Common myeloid progenitor, CD34-positive (primary cell): ENCODE measurements at regions not wholly inside any gene's neighbourhood (a gene's known extent, or its start where the extent isn't known, plus 50 kb on each side); places are given as distances from the start of the nearest gene placed in this dataset.

Source experiments
- CTCF ChIA-PET: fragments of 350-600 bp; sonication (Branson Sonifier 250); formaldehyde crosslinking; loops from one replicate; lab custom pipeline; 2021; ENCODE audit warnings: antibody characterized with exemption; lab: Charles Lee
- POLR2A ChIA-PET: fragments of 350-600 bp; sonication (Branson Sonifier 250); formaldehyde crosslinking; loops from one replicate; lab custom pipeline; 2021; ENCODE audit warnings: antibody characterized with exemption; lab: Charles Lee
- DNase-seq, 3 donors: peaks; one replicate each; pipeline versions ENCODE4 v3.0.0 to v3.0.0-alpha.2; 2013
- H3K27ac ChIP-seq, 2 experiments: 1 replicate in 1 of 2; 2 replicates in 1 of 2; pipeline ENCODE4 v1.7.0; 2013; ENCODE audit warnings: inconsistent platforms in 2 of 2, low read length in 2 of 2, mild to moderate bottlenecking in 2 of 2, low read depth in 1 of 2, moderate library complexity in 1 of 2; ENCODE audit not compliant: severe bottlenecking in 2 of 2, insufficient read depth in 1 of 2, poor library complexity in 1 of 2
- H3K27me3 ChIP-seq, 5 experiments: replicated peaks in 2 of 5; 1 replicate in 3 of 5; 2 replicates in 2 of 5; pipeline versions ENCODE4 v1.6.1 to v1.7.0; 2013; ENCODE audit warnings: low read length in 4 of 5, mild to moderate bottlenecking in 2 of 5, moderate library complexity in 2 of 5, inconsistent platforms in 1 of 5; ENCODE audit not compliant: insufficient read depth in 5 of 5, control insufficient read depth in 4 of 5
- H3K36me3 ChIP-seq, 4 experiments: 1 replicate in 2 of 4; 2 replicates in 2 of 4; pipeline versions ENCODE4 v1.6.1 to v1.7.0; 2013; ENCODE audit warnings: low read length in 3 of 4, control low read depth in 1 of 4, mild to moderate bottlenecking in 1 of 4; ENCODE audit not compliant: control insufficient read depth in 4 of 4, insufficient read depth in 4 of 4
- H3K4me1 ChIP-seq, 4 experiments: 1 replicate in 3 of 4; 2 replicates in 1 of 4; pipeline versions ENCODE4 v1.6.1 to v1.7.1; 2013; ENCODE audit warnings: low read length in 3 of 4, mild to moderate bottlenecking in 3 of 4, control low read depth in 1 of 4, inconsistent platforms in 1 of 4, moderate library complexity in 1 of 4; ENCODE audit not compliant: control insufficient read depth in 4 of 4, insufficient read depth in 4 of 4; ENCODE audit errors: control extremely low read depth in 1 of 4
- H3K4me3 ChIP-seq, 7 experiments: 1 replicate in 4 of 7; 2 replicates in 3 of 7; pipeline versions ENCODE4 v1.5.1 to v1.7.0; 2013; ENCODE audit warnings: mild to moderate bottlenecking in 7 of 7, low read length in 6 of 7, moderate library complexity in 6 of 7, inconsistent platforms in 2 of 7, low read depth in 2 of 7, control low read depth in 1 of 7; ENCODE audit not compliant: insufficient read depth in 4 of 7, control insufficient read depth in 1 of 7; ENCODE audit errors: extremely low read depth in 1 of 7
- H3K9me3 ChIP-seq, 5 experiments: 1 replicate in 4 of 5; 2 replicates in 1 of 5; pipeline versions ENCODE4 v1.6.1 to v1.7.1; 2013; ENCODE audit warnings: low read length in 4 of 5, mild to moderate bottlenecking in 2 of 5, inconsistent platforms in 1 of 5, low read depth in 1 of 5, moderate library complexity in 1 of 5; ENCODE audit not compliant: control insufficient read depth in 4 of 5, insufficient read depth in 2 of 5; ENCODE audit errors: control extremely low read depth in 1 of 5
- WGBS: methylation state at CpG from one replicate; pipeline ENCODE4 v1.1.5; 2013; ENCODE audit not compliant: insufficient coverage; 5-methylcytosine and 5-hydroxymethylcytosine counted together

DNA sequence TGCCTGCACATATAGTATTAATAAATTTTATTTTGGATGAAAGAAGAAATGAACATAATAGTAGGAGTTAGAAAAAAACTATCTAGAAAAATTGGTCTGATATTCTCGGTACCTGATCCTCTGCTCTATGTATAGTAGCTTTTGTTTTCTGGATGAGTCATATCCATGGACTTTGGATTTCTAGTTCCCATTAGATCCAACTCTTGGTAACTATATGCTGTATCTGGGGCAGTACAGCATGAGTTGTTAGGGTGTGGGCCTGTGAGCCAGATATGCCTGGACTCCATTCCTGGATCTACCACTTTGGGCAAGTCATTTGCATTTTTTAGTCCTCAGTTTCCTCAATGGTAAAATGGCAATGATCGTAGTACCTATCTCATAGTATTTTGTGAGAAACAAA is 372.2 kb upstream of the PKN2 start:
- no peaks in the 10 kb centered on the region for H3K4me1 ChIP-seq
- POLR2A ChIA-PET, result no interaction called here
- CTCF ChIA-PET, result no interaction called here

DNA sequence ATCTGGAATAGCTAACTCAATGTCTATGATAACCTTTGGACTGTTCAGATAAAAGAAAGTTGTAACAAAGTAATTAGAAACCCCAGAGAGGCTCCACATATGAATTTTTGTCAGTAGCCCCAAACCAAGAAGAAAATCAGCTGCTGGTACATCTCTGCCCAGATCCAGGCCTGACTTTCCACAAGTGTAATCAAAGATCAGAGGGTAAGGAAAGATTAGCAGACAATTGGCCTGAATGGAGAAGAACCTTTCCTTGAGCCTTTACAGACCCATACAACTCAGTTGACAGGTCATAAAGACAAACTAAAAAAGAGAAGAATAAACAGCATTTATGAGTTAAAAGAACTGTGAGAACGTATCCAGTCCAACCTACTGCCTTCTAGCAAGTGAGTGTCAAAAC is 366.7 kb upstream of the PKN2 start:
- CTCF ChIA-PET, result no interaction called here
- WGBS, result no CpG with 5 or more reads among the region's 1 CpG

More for the DNA sequence above, 372.2 kb upstream of the PKN2 start:
- Histone ChIP-seq H3K36me3 (no peaks in the 10 kb centered on the region), H3K27ac (no peak overlapping the region), H3K4me3 (no peak overlapping the region), H3K27me3 (no peaks in the 10 kb centered on the region), H3K9me3 (peaks cover 0 to 4% (median 0%) of the 10 kb centered on the region in 5 experiments)
- WGBS, result 96% methylated on average over 2 of the region's 2 CpGs
- DNase-seq, result no peak

DNA sequence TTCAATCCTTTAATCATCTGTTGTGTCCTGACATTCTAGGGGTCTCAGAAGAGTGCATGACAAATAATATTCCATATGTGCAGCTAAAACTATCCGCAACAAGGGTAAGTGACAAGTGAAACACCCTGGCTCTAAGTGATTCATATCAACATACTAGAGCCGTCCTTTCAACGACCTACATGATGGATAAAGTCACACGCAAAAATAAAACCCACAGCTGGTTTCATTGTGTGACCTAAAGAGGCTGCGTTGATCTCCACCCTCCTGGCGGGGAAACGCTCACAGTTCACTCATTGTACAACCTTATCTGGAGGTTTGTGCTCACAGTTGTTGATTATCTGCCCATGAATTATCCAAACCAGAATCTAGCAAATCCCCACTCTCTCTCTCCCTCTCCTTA is 365.3 kb upstream of the PKN2 start:
- CTCF ChIA-PET, result interaction anchor here (0.6 kb wide), 1 partner anchor 349 kb away, joined by 3 read pairs; no protein-coding TSS in a partner anchor
- WGBS, result 99% methylated on average over 7 of the region's 7 CpGs
- DNase-seq, result no peak
- Histone ChIP-seq H3K9me3 (no peaks in the 10 kb centered on the region), H3K27me3 (no peaks in the 10 kb centered on the region), H3K36me3 (no peaks in the 10 kb centered on the region), H3K4me3 (no peak overlapping the region), H3K27ac (no peak overlapping the region), H3K4me1 (peaks cover 0 to 9% (median 5%) of the 10 kb centered on the region in 4 experiments)
- POLR2A ChIA-PET, result no interaction called here

More for the DNA sequence above, 366.7 kb upstream of the PKN2 start:
- Histone ChIP-seq H3K4me1 (peaks cover 0 to 9% (median 5%) of the 10 kb centered on the region in 4 experiments), H3K4me3 (no peak overlapping the region), H3K9me3 (no peaks in the 10 kb centered on the region), H3K27me3 (no peaks in the 10 kb centered on the region), H3K36me3 (no peaks in the 10 kb centered on the region), H3K27ac (no peak overlapping the region)
- no peak for DNase-seq
- POLR2A ChIA-PET, result no interaction called here

DNA sequence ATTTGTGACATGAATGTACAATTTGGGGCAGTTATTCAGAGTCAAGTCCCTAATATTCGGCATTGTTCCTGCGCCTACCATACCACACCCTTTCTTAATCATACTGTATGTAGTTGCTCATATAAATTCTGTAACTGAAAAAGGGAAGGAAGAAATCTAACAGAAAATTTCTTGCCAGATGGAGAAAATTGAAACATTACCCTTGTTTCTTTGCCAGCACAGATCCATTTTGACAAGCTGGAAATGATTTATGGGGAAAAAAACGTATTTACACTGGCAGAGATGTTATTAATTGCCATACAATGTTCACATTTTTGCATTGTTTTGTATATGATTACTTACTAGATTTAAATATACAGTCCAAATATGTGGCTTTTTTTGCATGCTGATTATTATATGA is 363.8 kb upstream of the PKN2 start:
- peak overlapping the region in 2 of 7 experiments; percentile 11 to 14 for H3K4me3 ChIP-seq
- H3K27me3 ChIP-seq, result no peaks in the 10 kb centered on the region
- no peak overlapping the region for H3K27ac ChIP-seq
- H3K9me3 ChIP-seq, result no peaks in the 10 kb centered on the region
- no peaks in the 10 kb centered on the region for H3K36me3 ChIP-seq
- ChIA-PET CTCF (no interaction called here), POLR2A (no interaction called here)
- WGBS, result no CpG with 5 or more reads among the region's 3 CpGs
- H3K4me1 ChIP-seq, result peaks cover 0 to 9% (median 5%) of the 10 kb centered on the region in 4 experiments
- DNase-seq, result peak in 2 of 3 donors; percentile 39 to 44

DNA sequence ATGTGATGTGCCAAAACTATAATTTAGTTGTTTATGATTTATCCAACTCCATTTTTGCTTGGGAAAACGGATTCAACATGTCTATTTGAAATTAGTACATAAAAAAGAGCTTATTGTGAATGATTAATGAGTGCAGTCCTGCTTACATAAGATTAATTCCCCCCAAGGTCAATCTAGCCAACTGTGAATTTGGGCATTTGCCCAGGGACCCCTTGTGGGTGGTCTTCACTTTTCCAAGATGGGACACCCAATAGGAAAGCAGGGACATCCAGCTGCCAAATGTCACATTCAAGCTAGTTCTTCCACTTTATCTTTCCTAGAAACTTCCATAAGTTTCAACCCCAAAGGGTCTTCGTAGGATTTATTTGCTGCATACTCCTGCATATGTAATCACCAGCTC is 362.4 kb upstream of the PKN2 start:
- Histone ChIP-seq H3K4me1 (peaks cover 0 to 9% (median 5%) of the 10 kb centered on the region in 4 experiments), H3K27me3 (no peaks in the 10 kb centered on the region), H3K36me3 (no peaks in the 10 kb centered on the region), H3K9me3 (no peaks in the 10 kb centered on the region), H3K4me3 (no peak overlapping the region), H3K27ac (no peak overlapping the region)
- ChIA-PET CTCF (no interaction called here), POLR2A (no interaction called here)
- no peak for DNase-seq
- 100% methylated on average over 1 of the region's 2 CpGs for WGBS

DNA sequence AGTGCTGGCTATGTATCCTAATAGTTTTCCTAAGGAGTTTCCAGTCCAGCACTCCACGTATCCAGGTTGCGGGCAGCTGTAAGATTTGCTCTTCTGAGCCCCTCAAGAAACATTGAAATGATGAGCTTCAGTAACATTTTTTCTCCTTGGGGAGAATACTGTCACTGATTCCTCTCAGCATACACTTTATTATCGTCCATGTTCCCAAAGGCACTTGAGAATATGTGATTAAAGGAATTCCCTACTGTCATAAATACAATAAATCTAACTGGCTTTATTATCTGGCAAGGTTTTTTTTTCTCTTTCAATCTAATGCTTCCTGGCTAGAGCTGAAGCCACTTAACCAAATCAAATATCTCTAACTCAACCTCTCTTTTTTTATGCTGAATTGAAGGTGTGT is 359.2 kb upstream of the PKN2 start:
- ChIA-PET CTCF (no interaction called here), POLR2A (no interaction called here)
- 100% methylated on average over 2 of the region's 3 CpGs for WGBS

DNA sequence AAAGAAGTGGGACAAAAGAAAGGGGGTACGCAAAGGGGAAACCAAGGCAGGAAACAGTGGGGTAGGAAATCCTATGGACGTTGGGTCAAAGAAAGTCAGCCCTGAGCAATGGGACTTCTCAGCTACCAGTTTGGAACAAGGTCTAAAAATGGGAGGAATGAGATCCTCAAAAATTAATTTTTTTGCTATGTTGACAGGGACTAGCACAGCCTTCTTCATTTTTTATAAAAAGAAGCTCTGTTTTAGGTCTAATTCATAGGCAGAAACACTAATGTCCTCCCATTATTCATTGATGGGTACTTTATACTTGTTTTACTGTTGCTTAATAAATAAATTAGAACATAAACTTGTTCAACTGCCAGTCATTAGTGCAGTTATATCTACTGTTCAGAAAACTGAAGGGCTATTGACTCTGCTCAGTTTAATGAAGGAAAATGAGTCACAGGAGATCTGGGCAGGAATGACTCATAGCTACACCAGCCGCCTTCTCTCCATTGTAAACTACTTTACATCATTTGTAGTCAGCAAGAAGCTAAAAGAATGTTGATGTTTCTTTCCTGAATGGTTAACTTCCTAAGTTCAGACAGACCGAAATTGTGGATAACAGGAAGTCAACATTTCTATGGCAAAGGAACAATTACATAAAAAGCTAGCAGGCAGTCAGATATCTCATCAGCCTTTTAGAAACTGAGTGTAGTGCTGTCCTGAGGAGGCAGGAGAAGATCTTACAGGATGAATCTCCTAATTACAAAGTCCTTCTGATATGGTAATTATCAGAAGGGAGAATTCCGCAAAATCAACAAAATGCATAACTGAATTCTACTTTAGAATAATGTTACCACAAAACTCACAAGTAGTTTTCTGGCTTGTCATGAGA is 356.4 kb upstream of the PKN2 start:
- Histone ChIP-seq H3K4me3 (no peak overlapping the region), H3K27ac (no peak overlapping the region), H3K27me3 (no peaks in the 10 kb centered on the region), H3K4me1 (peaks cover 0 to 5% (median 0%) of the 10 kb centered on the region in 4 experiments), H3K36me3 (no peaks in the 10 kb centered on the region), H3K9me3 (no peaks in the 10 kb centered on the region)
- WGBS, result 93% methylated on average over 3 of the region's 5 CpGs
- ChIA-PET POLR2A (no interaction called here), CTCF (no interaction called here)
- peak in 2 of 3 donors; percentile 40 to 45 for DNase-seq

More for the DNA sequence above, 359.2 kb upstream of the PKN2 start:
- no peak overlapping the region for H3K4me3 ChIP-seq
- no peaks in the 10 kb centered on the region for H3K36me3 ChIP-seq
- no peaks in the 10 kb centered on the region for H3K9me3 ChIP-seq
- no peak overlapping the region for H3K27ac ChIP-seq
- H3K4me1 ChIP-seq, result peaks cover 0 to 10% (median 4%) of the 10 kb centered on the region in 4 experiments
- H3K27me3 ChIP-seq, result no peaks in the 10 kb centered on the region
- no peak for DNase-seq
